ENCODE measurements at regions not wholly inside any gene's neighbourhood (a gene's known extent, or its start where the extent isn't known, plus 50 kb on each side); places are given as distances from the start of the nearest gene placed in this dataset.

DNA sequence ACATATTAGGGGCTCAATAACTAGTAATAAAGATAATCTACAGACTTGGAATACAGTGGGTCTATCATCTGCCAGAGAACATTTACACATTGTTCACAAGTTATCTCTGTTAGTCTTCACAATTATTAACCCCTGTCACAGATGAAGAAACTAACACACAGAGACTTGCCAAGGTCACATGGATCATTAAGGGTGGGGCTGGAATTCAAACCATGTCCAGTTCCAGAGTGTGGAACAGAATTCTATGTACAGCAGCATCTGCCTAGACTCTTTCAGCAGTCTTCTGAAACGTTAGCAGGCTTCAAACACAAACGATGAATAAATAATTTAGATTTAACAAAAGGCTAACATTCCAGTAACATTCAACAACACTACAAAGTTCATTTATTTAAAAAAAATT, 673.9 kb upstream of the NR2F2 start:
- Mint-ChIP-seq H3K27ac (no peak overlapping the region), H3K4me1 (no peaks in the 10 kb centered on the region), H3K9me3 (no peaks in the 10 kb centered on the region), H3K27me3 (ENCODE audit: low read depth) (no peaks in the 10 kb centered on the region), H3K4me3 (no peak overlapping the region), H3K36me3 (no peaks in the 10 kb centered on the region)
- DNase-seq (ENCODE audit: low spot score) (no peak), ATAC-seq (no peak)
- ChIA-PET CTCF (no interaction called here), POLR2A (no interaction called here)
- TF ChIP-seq, protein P1, sequence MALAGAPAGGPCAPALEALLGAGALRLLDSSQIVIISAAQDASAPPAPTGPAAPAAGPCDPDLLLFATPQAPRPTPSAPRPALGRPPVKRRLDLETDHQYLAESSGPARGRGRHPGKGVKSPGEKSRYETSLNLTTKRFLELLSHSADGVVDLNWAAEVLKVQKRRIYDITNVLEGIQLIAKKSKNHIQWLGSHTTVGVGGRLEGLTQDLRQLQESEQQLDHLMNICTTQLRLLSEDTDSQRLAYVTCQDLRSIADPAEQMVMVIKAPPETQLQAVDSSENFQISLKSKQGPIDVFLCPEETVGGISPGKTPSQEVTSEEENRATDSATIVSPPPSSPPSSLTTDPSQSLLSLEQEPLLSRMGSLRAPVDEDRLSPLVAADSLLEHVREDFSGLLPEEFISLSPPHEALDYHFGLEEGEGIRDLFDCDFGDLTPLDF (CRISPR knock-in tag; IDR thresholded peaks at IDR 0.05): no peak
- TF ChIP-seq ZNF232 (CRISPR knock-in tag; IDR thresholded peaks at IDR 0.05) (no peak), ZNF512 (CRISPR knock-in tag; IDR thresholded peaks at IDR 0.05; ENCODE audit: borderline replicate concordance) (no peak), SMAD4 (CRISPR knock-in tag; IDR thresholded peaks at IDR 0.05) (no peak), NR2C2 (CRISPR knock-in tag; IDR thresholded peaks at IDR 0.05) (no peak), ZNF263 (CRISPR knock-in tag; IDR thresholded peaks at IDR 0.05; ENCODE audit: low read depth) (no peak), JUN (CRISPR knock-in tag; IDR thresholded peaks at IDR 0.05) (no peak), MXD4 (CRISPR knock-in tag; IDR thresholded peaks at IDR 0.05; ENCODE audit: borderline replicate concordance) (no peak), ZBTB21 (CRISPR knock-in tag; IDR thresholded peaks at IDR 0.05; ENCODE audit: borderline replicate concordance) (no peak), JAZF1 (CRISPR knock-in tag; IDR thresholded peaks at IDR 0.05) (no peak), ZNF219 (CRISPR knock-in tag; IDR thresholded peaks at IDR 0.05; ENCODE audit: borderline replicate concordance) (no peak)
- TF ChIP-seq, protein P2, sequence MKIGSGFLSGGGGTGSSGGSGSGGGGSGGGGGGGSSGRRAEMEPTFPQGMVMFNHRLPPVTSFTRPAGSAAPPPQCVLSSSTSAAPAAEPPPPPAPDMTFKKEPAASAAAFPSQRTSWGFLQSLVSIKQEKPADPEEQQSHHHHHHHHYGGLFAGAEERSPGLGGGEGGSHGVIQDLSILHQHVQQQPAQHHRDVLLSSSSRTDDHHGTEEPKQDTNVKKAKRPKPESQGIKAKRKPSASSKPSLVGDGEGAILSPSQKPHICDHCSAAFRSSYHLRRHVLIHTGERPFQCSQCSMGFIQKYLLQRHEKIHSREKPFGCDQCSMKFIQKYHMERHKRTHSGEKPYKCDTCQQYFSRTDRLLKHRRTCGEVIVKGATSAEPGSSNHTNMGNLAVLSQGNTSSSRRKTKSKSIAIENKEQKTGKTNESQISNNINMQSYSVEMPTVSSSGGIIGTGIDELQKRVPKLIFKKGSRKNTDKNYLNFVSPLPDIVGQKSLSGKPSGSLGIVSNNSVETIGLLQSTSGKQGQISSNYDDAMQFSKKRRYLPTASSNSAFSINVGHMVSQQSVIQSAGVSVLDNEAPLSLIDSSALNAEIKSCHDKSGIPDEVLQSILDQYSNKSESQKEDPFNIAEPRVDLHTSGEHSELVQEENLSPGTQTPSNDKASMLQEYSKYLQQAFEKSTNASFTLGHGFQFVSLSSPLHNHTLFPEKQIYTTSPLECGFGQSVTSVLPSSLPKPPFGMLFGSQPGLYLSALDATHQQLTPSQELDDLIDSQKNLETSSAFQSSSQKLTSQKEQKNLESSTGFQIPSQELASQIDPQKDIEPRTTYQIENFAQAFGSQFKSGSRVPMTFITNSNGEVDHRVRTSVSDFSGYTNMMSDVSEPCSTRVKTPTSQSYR (CRISPR knock-in tag; IDR thresholded peaks at IDR 0.05): no peak
- TF ChIP-seq, protein P3, sequence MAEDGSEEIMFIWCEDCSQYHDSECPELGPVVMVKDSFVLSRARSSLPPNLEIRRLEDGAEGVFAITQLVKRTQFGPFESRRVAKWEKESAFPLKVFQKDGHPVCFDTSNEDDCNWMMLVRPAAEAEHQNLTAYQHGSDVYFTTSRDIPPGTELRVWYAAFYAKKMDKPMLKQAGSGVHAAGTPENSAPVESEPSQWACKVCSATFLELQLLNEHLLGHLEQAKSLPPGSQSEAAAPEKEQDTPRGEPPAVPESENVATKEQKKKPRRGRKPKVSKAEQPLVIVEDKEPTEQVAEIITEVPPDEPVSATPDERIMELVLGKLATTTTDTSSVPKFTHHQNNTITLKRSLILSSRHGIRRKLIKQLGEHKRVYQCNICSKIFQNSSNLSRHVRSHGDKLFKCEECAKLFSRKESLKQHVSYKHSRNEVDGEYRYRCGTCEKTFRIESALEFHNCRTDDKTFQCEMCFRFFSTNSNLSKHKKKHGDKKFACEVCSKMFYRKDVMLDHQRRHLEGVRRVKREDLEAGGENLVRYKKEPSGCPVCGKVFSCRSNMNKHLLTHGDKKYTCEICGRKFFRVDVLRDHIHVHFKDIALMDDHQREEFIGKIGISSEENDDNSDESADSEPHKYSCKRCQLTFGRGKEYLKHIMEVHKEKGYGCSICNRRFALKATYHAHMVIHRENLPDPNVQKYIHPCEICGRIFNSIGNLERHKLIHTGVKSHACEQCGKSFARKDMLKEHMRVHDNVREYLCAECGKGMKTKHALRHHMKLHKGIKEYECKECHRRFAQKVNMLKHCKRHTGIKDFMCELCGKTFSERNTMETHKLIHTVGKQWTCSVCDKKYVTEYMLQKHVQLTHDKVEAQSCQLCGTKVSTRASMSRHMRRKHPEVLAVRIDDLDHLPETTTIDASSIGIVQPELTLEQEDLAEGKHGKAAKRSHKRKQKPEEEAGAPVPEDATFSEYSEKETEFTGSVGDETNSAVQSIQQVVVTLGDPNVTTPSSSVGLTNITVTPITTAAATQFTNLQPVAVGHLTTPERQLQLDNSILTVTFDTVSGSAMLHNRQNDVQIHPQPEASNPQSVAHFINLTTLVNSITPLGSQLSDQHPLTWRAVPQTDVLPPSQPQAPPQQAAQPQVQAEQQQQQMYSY (CRISPR knock-in tag; IDR thresholded peaks at IDR 0.05): no peak

DNA sequence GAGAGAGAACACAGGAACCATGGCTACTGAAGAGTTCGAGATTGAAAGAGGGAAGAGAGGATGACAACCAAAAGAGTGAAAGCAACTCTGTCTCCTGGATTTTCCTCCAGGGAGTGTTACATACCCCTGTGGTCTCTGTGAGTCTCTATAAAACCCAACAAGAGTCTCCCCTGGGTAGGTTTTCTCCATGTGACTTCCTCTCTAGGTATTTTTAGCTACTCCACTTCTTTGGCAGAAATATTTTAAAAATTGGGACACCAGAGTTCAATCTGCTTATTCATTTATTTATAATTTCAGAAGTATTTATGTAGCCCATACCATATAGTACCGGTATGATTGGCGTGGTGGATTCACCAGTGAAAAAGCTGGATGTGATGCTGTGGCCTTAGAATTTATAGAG, 671.7 kb upstream of the NR2F2 start:
- ATAC-seq (no peak), DNase-seq (ENCODE audit: low spot score) (no peak)
- Mint-ChIP-seq H3K27me3 (ENCODE audit: low read depth) (no peaks in the 10 kb centered on the region), H3K27ac (no peak overlapping the region), H3K4me3 (no peak overlapping the region), H3K9me3 (no peaks in the 10 kb centered on the region), H3K4me1 (peaks cover 6% of the 10 kb centered on the region), H3K36me3 (no peaks in the 10 kb centered on the region)
- POLR2A ChIA-PET: no interaction called here
- CTCF ChIA-PET: no interaction called here
- TF ChIP-seq ESRRA (CRISPR knock-in tag; IDR thresholded peaks at IDR 0.05; ENCODE audit: borderline replicate concordance) (no peak), RELA (CRISPR knock-in tag; IDR thresholded peaks at IDR 0.05; ENCODE audit: borderline replicate concordance) (no peak), NFE2L1 (CRISPR knock-in tag; IDR thresholded peaks at IDR 0.05) (no peak), TP53 (CRISPR knock-in tag; IDR thresholded peaks at IDR 0.05) (no peak), HMGXB4 (CRISPR knock-in tag; IDR thresholded peaks at IDR 0.05) (no peak), CDX4 (CRISPR knock-in tag; IDR thresholded peaks at IDR 0.05; ENCODE audit: borderline replicate concordance) (no peak)
- TF ChIP-seq, protein P4, sequence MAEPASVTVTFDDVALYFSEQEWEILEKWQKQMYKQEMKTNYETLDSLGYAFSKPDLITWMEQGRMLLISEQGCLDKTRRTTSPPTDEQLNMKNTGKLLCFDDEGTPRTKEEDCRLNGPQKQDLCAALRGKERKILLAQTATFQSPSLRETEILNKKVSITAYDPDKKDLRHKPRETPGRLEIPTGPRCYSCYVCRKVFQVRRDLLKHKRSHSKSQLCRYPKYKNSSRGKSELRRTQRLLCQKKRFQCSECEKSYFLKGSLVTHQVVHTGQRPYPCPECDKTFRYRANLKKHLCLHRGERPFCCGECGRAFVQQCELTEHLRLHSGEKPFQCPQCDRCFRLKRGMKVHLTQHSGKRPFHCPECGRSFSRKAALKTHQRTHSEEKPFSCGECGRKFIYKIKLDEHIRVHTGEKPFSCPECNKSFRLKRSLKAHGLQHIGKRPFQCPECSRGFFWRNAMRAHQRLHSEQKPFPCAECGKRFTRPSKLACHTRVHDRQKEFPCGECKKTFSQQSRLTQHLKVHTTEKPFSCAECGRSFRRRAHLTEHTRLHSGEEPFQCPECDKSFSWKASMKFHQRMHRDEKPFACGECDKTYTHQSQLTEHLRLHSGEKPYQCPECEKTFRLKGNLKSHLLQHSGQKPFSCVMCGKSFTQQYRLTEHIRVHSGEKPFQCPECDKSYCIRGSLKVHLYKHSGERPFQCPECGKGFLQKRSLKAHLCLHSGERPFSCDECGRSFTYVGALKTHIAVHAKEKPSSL (CRISPR knock-in tag; conservative IDR thresholded peaks at IDR 0.05): no peak
- TF ChIP-seq, protein P5, sequence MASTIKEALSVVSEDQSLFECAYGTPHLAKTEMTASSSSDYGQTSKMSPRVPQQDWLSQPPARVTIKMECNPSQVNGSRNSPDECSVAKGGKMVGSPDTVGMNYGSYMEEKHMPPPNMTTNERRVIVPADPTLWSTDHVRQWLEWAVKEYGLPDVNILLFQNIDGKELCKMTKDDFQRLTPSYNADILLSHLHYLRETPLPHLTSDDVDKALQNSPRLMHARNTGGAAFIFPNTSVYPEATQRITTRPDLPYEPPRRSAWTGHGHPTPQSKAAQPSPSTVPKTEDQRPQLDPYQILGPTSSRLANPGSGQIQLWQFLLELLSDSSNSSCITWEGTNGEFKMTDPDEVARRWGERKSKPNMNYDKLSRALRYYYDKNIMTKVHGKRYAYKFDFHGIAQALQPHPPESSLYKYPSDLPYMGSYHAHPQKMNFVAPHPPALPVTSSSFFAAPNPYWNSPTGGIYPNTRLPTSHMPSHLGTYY (CRISPR knock-in tag; IDR thresholded peaks at IDR 0.05): no peak
